ENCODE measurements at regions not wholly inside any gene's neighbourhood (a gene's known extent, or its start where the extent isn't known, plus 50 kb on each side); places are given as distances from the start of the nearest gene placed in this dataset.

DNA sequence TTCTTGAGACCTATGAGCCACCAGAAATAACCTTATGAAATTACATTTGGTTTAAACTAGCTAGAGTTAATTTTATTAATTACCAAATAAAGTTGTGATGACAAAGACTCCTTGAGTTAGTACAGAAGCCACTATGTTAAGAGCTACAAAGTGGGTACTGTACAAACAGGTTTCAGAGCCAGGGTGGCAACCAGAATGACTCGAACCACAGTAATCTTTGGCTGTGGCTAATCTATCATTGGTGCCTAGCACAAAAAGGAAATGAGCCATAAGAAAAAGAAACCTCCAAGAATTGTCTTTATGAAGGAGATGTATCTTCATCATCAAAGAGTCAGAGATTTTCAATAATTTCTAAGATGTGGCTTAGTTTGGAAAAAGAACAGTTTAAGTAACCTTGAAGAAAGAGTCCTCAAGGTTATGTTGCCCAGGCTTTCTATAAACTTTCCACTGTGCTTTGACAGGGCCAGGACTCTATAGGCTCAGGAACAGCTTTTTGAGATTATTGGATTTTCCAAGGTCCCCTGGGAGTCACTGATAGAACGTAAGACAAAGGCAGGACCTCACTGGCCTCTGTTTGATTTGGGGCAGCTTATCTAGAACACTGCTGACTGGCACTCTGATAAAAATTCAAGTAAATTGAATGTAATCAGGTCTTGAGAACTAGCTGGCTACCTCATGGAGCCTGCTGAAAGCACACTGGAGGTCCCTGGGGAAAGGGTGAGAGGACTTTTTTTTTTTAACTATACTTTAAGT is 777.7 kb downstream of the STIM2 start:
- TF ChIP-seq GABPA (IDR thresholded peaks at IDR 0.05; ENCODE audit: low read depth) (no peak), SPI1 (IDR thresholded peaks at IDR 0.05; ENCODE audit: borderline replicate concordance, low read depth) (no peak), POLR2AphosphoS5 (IDR thresholded peaks at IDR 0.05; ENCODE audit: low read depth) (no peak)
- TF ChIP-seq, protein P1, sequence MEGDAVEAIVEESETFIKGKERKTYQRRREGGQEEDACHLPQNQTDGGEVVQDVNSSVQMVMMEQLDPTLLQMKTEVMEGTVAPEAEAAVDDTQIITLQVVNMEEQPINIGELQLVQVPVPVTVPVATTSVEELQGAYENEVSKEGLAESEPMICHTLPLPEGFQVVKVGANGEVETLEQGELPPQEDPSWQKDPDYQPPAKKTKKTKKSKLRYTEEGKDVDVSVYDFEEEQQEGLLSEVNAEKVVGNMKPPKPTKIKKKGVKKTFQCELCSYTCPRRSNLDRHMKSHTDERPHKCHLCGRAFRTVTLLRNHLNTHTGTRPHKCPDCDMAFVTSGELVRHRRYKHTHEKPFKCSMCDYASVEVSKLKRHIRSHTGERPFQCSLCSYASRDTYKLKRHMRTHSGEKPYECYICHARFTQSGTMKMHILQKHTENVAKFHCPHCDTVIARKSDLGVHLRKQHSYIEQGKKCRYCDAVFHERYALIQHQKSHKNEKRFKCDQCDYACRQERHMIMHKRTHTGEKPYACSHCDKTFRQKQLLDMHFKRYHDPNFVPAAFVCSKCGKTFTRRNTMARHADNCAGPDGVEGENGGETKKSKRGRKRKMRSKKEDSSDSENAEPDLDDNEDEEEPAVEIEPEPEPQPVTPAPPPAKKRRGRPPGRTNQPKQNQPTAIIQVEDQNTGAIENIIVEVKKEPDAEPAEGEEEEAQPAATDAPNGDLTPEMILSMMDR (IDR thresholded peaks at IDR 0.05; ENCODE audit: insufficient read depth, low read length) = no peak
- TF ChIP-seq, protein P2, sequence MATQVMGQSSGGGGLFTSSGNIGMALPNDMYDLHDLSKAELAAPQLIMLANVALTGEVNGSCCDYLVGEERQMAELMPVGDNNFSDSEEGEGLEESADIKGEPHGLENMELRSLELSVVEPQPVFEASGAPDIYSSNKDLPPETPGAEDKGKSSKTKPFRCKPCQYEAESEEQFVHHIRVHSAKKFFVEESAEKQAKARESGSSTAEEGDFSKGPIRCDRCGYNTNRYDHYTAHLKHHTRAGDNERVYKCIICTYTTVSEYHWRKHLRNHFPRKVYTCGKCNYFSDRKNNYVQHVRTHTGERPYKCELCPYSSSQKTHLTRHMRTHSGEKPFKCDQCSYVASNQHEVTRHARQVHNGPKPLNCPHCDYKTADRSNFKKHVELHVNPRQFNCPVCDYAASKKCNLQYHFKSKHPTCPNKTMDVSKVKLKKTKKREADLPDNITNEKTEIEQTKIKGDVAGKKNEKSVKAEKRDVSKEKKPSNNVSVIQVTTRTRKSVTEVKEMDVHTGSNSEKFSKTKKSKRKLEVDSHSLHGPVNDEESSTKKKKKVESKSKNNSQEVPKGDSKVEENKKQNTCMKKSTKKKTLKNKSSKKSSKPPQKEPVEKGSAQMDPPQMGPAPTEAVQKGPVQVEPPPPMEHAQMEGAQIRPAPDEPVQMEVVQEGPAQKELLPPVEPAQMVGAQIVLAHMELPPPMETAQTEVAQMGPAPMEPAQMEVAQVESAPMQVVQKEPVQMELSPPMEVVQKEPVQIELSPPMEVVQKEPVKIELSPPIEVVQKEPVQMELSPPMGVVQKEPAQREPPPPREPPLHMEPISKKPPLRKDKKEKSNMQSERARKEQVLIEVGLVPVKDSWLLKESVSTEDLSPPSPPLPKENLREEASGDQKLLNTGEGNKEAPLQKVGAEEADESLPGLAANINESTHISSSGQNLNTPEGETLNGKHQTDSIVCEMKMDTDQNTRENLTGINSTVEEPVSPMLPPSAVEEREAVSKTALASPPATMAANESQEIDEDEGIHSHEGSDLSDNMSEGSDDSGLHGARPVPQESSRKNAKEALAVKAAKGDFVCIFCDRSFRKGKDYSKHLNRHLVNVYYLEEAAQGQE (IDR thresholded peaks at IDR 0.05; ENCODE audit: insufficient replicate concordance, low read depth) = no peak
- DNase-seq (ENCODE audit: low read depth in 1 of 2, low spot score in 1 of 2) = no peak
- Histone ChIP-seq H3K27ac (replicated peaks) (no peak overlapping the region), H3K4me3 (replicated peaks; ENCODE audit: insufficient read depth, low read length) (no peak overlapping the region), H3K27me3 (ENCODE audit: insufficient read depth, poor library complexity, severe bottlenecking) (no peaks in the 10 kb centered on the region)

DNA sequence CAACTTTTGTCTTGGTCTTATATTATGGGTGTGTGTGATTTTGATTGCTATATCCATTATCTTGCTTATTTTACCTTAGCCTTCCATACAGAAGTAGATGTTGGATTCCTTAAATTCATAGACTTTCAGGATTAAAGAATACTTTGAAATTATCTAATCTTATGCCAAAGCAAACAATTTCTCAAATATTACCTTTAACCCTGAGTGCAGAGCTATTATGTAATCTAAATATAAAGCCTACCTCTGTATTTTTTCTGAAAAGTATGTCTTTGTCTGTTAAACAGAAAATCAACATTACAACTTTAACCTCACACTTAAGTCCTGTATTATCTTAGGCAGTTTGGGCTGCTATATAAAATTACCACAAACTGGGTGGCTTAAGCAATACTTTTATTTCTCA is 782.5 kb downstream of the STIM2 start:
- Histone ChIP-seq H3K27ac (replicated peaks) (no peak overlapping the region), H3K27me3 (ENCODE audit: insufficient read depth, poor library complexity, severe bottlenecking) (no peaks in the 10 kb centered on the region), H3K4me3 (replicated peaks; ENCODE audit: insufficient read depth, low read length) (no peak overlapping the region)
- TF ChIP-seq POLR2AphosphoS5 (IDR thresholded peaks at IDR 0.05; ENCODE audit: low read depth) = no peak
- no peak for TF ChIP-seq GABPA (IDR thresholded peaks at IDR 0.05; ENCODE audit: low read depth)
- no peak for TF ChIP-seq SPI1 (IDR thresholded peaks at IDR 0.05; ENCODE audit: borderline replicate concordance, low read depth)
- TF ChIP-seq, protein P1 (IDR thresholded peaks at IDR 0.05; ENCODE audit: insufficient read depth, low read length) = no peak
- TF ChIP-seq, protein P2 (IDR thresholded peaks at IDR 0.05; ENCODE audit: insufficient replicate concordance, low read depth) = no peak
- no peak for DNase-seq (ENCODE audit: low read depth in 1 of 2, low spot score in 1 of 2)

DNA sequence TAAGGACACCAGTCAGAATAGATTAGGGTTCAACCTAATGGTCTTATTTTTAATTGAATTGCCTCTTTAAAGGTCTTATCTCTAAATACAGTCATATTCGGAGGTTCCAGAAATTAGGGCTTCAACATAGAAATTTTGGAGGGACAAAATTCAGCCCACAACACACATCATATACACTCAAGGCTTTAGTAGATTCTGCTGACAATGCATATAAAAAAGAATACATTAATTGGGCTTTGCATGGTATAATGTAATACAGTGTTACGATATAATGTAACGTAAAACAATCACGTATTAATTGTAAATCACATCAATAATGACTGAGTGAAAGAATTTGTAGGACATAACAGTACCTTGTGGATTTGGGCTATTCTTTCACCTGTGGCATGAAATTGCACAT is 787.8 kb downstream of the STIM2 start:
- Histone ChIP-seq H3K27me3 (ENCODE audit: insufficient read depth, poor library complexity, severe bottlenecking) (no peaks in the 10 kb centered on the region), H3K4me3 (replicated peaks; ENCODE audit: insufficient read depth, low read length) (no peak overlapping the region), H3K27ac (replicated peaks) (no peak overlapping the region)
- TF ChIP-seq GABPA (IDR thresholded peaks at IDR 0.05; ENCODE audit: low read depth) (no peak), SPI1 (IDR thresholded peaks at IDR 0.05; ENCODE audit: borderline replicate concordance, low read depth) (no peak), POLR2AphosphoS5 (IDR thresholded peaks at IDR 0.05; ENCODE audit: low read depth) (no peak)
- TF ChIP-seq, protein P2 (IDR thresholded peaks at IDR 0.05; ENCODE audit: insufficient replicate concordance, low read depth) = no peak
- TF ChIP-seq, protein P1 (IDR thresholded peaks at IDR 0.05; ENCODE audit: insufficient read depth, low read length) = no peak
- DNase-seq (ENCODE audit: low read depth in 1 of 2, low spot score in 1 of 2) = no peak

All from HL-60 (cell line).